K562 (cell line): ENCODE measurements at regions not wholly inside any gene's neighbourhood (a gene's known extent, or its start where the extent isn't known, plus 50 kb on each side); places are given as distances from the start of the nearest gene placed in this dataset.

Experiments used
- ATAC-seq: fragments of 200-7000 bp; cut with Tn5 transposase; 3 replicates; pipeline ENCODE4 v1.9.1; 2020; ENCODE audit warnings: moderate library complexity
- BruUV-seq: library from RNA; stranded (reverse); fragments of 400-500 nt; replicated peaks from 2 replicates; lab custom pipeline; 2021; lab: Mats Ljungman, UMichigan
- CTCF ChIA-PET: fragments of 300-600 bp; formaldehyde crosslinking; extraction: SDS; loops from one replicate; lab custom pipeline; 2021; ENCODE audit warnings: low intra/inter-chr PET ratio; lab: Yijun Ruan, JAX
- POLR2A ChIA-PET: fragments of 300-600, 350-650 bp; sonication (Branson Sonifier 250); formaldehyde crosslinking; extraction: SDS; loops from one replicate; lab custom pipeline; 2021; ENCODE audit warnings: antibody characterized with exemption, inconsistent platforms; lab: Yijun Ruan, JAX
- DNase-seq, 4 experiments: peaks; one replicate each; pipeline versions ENCODE4 v3.0.0 to v3.0.0-alpha.2; 2011 to 2018; ENCODE audit warnings: low spot score in 3 of 4, mixed read lengths in 3 of 4; ENCODE audit errors: extremely low read depth in 1 of 4
- FAIRE-seq: peaks from 2 replicates; lab custom pipeline; 2011; peaks lifted over from hg19 to GRCh38; lab: Jason Lieb, UNC
- H2AFZ ChIP-seq: 2 replicates; pipeline ENCODE4 v1.6.0; 2011; ENCODE audit warnings: low read depth, low read length, control low read depth, inconsistent platforms
- H3K27ac ChIP-seq: fragments of 200-600 bp; 3 replicates; pipeline ENCODE4 v1.8.0; 2011; ENCODE audit warnings: low read depth, mild to moderate bottlenecking, control low read depth, inconsistent platforms, low read length, moderate library complexity, mixed read lengths; ENCODE audit errors: extremely low read depth
- H3K27me3 ChIP-seq, 2 experiments: fragments of 300-600 bp in 1 of 2; 2 replicates in 1 of 2; 3 replicates in 1 of 2; pipeline versions ENCODE4 v1.6.0 to v1.8.0; 2011; ENCODE audit warnings: inconsistent platforms in 2 of 2, low read length in 2 of 2, mild to moderate bottlenecking in 1 of 2, mixed read lengths in 1 of 2, moderate library complexity in 1 of 2; ENCODE audit not compliant: control insufficient read depth in 2 of 2, insufficient read depth in 2 of 2
- H3K36me3 ChIP-seq: fragments of 300-600 bp; 3 replicates; pipeline ENCODE4 v1.8.0; 2011; ENCODE audit warnings: mild to moderate bottlenecking, low read length, inconsistent platforms; ENCODE audit not compliant: control insufficient read depth, insufficient read depth
- H3K4me1 ChIP-seq, 2 experiments: fragments of 200-600 bp in 1 of 2; replicated peaks in 1 of 2; 2 replicates in 1 of 2; 3 replicates in 1 of 2; pipeline versions ENCODE4 v1.5.1 to v1.8.0; 2011; ENCODE audit warnings: inconsistent platforms in 2 of 2, low read length in 2 of 2, mild to moderate bottlenecking in 1 of 2, mixed read lengths in 1 of 2, moderate library complexity in 1 of 2; ENCODE audit not compliant: control insufficient read depth in 2 of 2, insufficient read depth in 2 of 2
- H3K4me2 ChIP-seq: 2 replicates; pipeline ENCODE4 v1.6.1; 2011; ENCODE audit warnings: low read length, control low read depth, inconsistent platforms, mixed read lengths; ENCODE audit not compliant: insufficient read depth
- H3K4me3 ChIP-seq: fragments of 200-600 bp; sonication (generic), shearing (Covaris generic); 2 replicates; pipeline ENCODE4 v1.5.1; 2016; ENCODE audit warnings: control low read depth, inconsistent platforms
- H3K79me2 ChIP-seq: fragments of 200-600 bp; 3 replicates; pipeline ENCODE4 v1.8.0; 2011; ENCODE audit warnings: low read length, inconsistent platforms; ENCODE audit not compliant: control insufficient read depth, insufficient read depth
- H3K9ac ChIP-seq, 2 experiments: 2 replicates each; pipeline versions ENCODE4 v1.6.0 to v1.6.1; 2011; ENCODE audit warnings: low read depth in 2 of 2, low read length in 2 of 2, control low read depth in 1 of 2, inconsistent platforms in 1 of 2, mild to moderate bottlenecking in 1 of 2, mixed read lengths in 1 of 2; ENCODE audit not compliant: insufficient read depth in 1 of 2
- H3K9me1 ChIP-seq: one replicate; pipeline ENCODE4 v1.6.0; 2011; ENCODE audit warnings: inconsistent platforms, mild to moderate bottlenecking, low read length, moderate library complexity; ENCODE audit not compliant: control insufficient read depth, insufficient read depth
- H3K9me3 ChIP-seq: replicated peaks from 2 replicates; pipeline ENCODE4 v1.5.1; 2011; ENCODE audit warnings: low read depth, low read length, inconsistent platforms; ENCODE audit not compliant: control insufficient read depth, insufficient read depth
- H4K20me1 ChIP-seq: replicated peaks from 2 replicates; pipeline ENCODE4 v1.6.1; 2011; ENCODE audit warnings: low read length, inconsistent platforms, mixed read lengths; ENCODE audit not compliant: control insufficient read depth, insufficient read depth
- EP400 ChIP-seq: fragments of 450-650 bp; IDR thresholded peaks from 2 replicates; pipeline ENCODE4 v1.6.1; 2017; ENCODE audit warnings: antibody characterized with exemption, mild to moderate bottlenecking, moderate library complexity
- FOXA1 ChIP-seq: fragments of 450-650 bp; IDR thresholded peaks from 2 replicates; pipeline ENCODE4 v1.6.1; 2016; ENCODE audit warnings: mild to moderate bottlenecking, borderline replicate concordance
- HMG20B ChIP-seq: fragments of 250-450 bp; sonication (Bioruptor Pico); IDR thresholded peaks from 2 replicates; pipeline ENCODE4 v1.5.0; 2021; ENCODE audit warnings: mild to moderate bottlenecking
- MIER1 ChIP-seq: fragments of 450-650 bp; IDR thresholded peaks from 2 replicates; pipeline ENCODE4 v1.6.1; 2016; ENCODE audit warnings: antibody characterized with exemption, mild to moderate bottlenecking, low read depth
- POLR2A ChIP-seq: fragments of 450-650 bp; conservative IDR thresholded peaks from 2 replicates; pipeline ENCODE4 v1.6.1; 2016
- SREBF1 ChIP-seq: fragments of 150-350 bp; IDR thresholded peaks from 2 replicates; pipeline ENCODE4 v1.6.1; 2014; ENCODE audit warnings: antibody characterized with exemption, low read depth, low read length, borderline replicate concordance
- SREBF2 ChIP-seq: sonication (generic); formaldehyde crosslinking; IDR thresholded peaks from 2 replicates; pipeline ENCODE4 v1.4.0; 2020; ENCODE audit warnings: mild to moderate bottlenecking, missing genetic modification reagents
- SRSF9 ChIP-seq: fragments of 200-400 bp; formaldehyde crosslinking; IDR thresholded peaks from 2 replicates; pipeline ENCODE4 v1.6.1; 2017; ENCODE audit warnings: low read depth, low read length, borderline replicate concordance
- TBP ChIP-seq: optimal IDR thresholded peaks from 2 replicates; pipeline ENCODE3; 2011; ENCODE audit warnings: low read depth, low read length, improper control_type of control experiment
- TRIM24 ChIP-seq, 2 experiments: fragments of 450-650 bp; IDR thresholded peaks; 2 replicates each; pipeline ENCODE4 v1.6.1; 2016
- ZFP1 ChIP-seq: fragments of 450-650 bp; formaldehyde crosslinking; IDR thresholded peaks from 2 replicates; pipeline ENCODE4 v1.4.0; 2020; ENCODE audit warnings: mild to moderate bottlenecking, mixed read lengths
- ZNF197 ChIP-seq: fragments of 200-800 bp; sonication (Bioruptor generic); IDR thresholded peaks from 2 replicates; pipeline ENCODE4 v1.6.1; 2016; ENCODE audit warnings: low read depth, missing genetic modification characterization, missing compliant biosample characterization
- ZNF282 ChIP-seq: sonication (generic); formaldehyde crosslinking; IDR thresholded peaks from 2 replicates; pipeline ENCODE4 v1.8.1; 2023; ENCODE audit warnings: missing genetic modification reagents
- ZNF436 ChIP-seq: fragments of 250-450, 450-650 bp; sonication (Bioruptor Pico); formaldehyde crosslinking; IDR thresholded peaks from 2 replicates; pipeline ENCODE4 v1.7.0; 2020; ENCODE audit warnings: mild to moderate bottlenecking
- ZNF561 ChIP-seq: fragments of 450-650 bp; formaldehyde crosslinking; conservative IDR thresholded peaks from 2 replicates; pipeline ENCODE4 v1.4.0; 2020; ENCODE audit warnings: mild to moderate bottlenecking, moderate library complexity
- WGBS: fragments of 100-300 bp; shearing (Covaris generic); methylation state at CpG from one replicate; pipeline ENCODE4 v1.1.6; 2016; ENCODE audit warnings: low coverage, mixed read lengths; ENCODE audit not compliant: insufficient coverage; ENCODE audit errors: missing lambda C conversion rate; 5-methylcytosine and 5-hydroxymethylcytosine counted together
- in situ Hi-C: fragments of 300-500 bp; cut with MboI; formaldehyde crosslinking; loops from 4 replicates; pipeline ENCODE4 v1.15.0; 2018; ENCODE audit warnings: inconsistent platforms, mixed read lengths
- intact Hi-C: fragments of 100-400 bp; cut with micrococcal nuclease; formaldehyde crosslinking; loops from 2 replicates; pipeline ENCODE4 v1.14.2; 2022
- TF ChIP-seq, protein P1 (sequence below): fragments of 450-650 bp; formaldehyde crosslinking; IDR thresholded peaks from 2 replicates; pipeline ENCODE4 v1.4.0; 2020; ENCODE audit warnings: mild to moderate bottlenecking, moderate library complexity
- TF ChIP-seq, protein P2 (sequence below): sonication (generic); formaldehyde crosslinking; IDR thresholded peaks from 2 replicates; pipeline ENCODE4 v1.8.0; 2022; ENCODE audit warnings: mild to moderate bottlenecking, missing genetic modification reagents
- TF ChIP-seq, protein P3 (sequence below): sonication (generic); formaldehyde crosslinking; IDR thresholded peaks from 2 replicates; pipeline ENCODE4 v1.9.0; 2022; ENCODE audit warnings: mild to moderate bottlenecking, missing genetic modification reagents

DNA sequence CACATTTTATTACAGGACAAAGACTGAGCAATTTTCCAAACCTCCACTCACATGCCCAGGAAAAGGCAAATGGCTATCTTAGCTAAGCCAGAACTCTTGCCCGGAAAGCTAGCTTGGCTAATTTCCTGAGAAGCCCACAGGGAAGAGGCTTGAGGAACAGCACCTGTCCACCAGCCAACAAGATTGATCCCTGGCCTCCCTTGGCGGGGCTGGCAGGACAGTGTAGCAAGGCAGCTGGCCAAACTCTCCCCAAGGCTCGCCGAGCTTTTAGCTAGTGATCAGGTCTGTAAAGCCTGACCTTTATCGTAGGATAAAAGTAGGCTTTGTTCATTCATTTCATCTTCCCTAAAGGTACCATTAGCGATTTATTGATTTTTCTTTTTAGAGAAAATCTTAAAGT lies 101.4 kb downstream of the UQCRFS1 start:
- DNase-seq (no peak), ATAC-seq (no peak), FAIRE-seq (no peak)
- WGBS = 0% methylated on average over 6 of the region's 6 CpGs
- Histone ChIP-seq H3K4me1 (no peaks in the 10 kb centered on the region), H3K79me2 (no peaks in the 10 kb centered on the region), H3K9ac (no peak overlapping the region), H3K4me2 (no peak overlapping the region), H3K27ac (no peak overlapping the region), H3K36me3 (no peaks in the 10 kb centered on the region), H2AFZ (no peak overlapping the region), H3K9me1 (no peaks in the 10 kb centered on the region), H3K27me3 (peaks cover 0 to 6% of the 10 kb centered on the region in 2 experiments; a peak in 1 of 5 replicates), H3K9me3 (no peaks in the 10 kb centered on the region), H4K20me1 (no peaks in the 10 kb centered on the region; the same call in 1 of the 2 replicates), H3K4me3 (no peak overlapping the region)
- TF ChIP-seq MIER1 (no peak), TBP (no peak), HMG20B (CRISPR knock-in tag) (no peak), ZNF436 (CRISPR knock-in tag) (no peak), ZNF282 (CRISPR knock-in tag) (no peak), EP400 (no peak), TRIM24 (IDR thresholded peaks at IDR 0.05) (no peak), SRSF9 (no peak), POLR2A (no peak), ZFP1 (CRISPR knock-in tag) (no peak), FOXA1 (no peak), ZNF561 (CRISPR knock-in tag) (no peak), SREBF1 (no peak), SREBF2 (CRISPR knock-in tag) (no peak), ZNF197 (CRISPR knock-in tag) (no peak)
- TF ChIP-seq, protein P1, sequence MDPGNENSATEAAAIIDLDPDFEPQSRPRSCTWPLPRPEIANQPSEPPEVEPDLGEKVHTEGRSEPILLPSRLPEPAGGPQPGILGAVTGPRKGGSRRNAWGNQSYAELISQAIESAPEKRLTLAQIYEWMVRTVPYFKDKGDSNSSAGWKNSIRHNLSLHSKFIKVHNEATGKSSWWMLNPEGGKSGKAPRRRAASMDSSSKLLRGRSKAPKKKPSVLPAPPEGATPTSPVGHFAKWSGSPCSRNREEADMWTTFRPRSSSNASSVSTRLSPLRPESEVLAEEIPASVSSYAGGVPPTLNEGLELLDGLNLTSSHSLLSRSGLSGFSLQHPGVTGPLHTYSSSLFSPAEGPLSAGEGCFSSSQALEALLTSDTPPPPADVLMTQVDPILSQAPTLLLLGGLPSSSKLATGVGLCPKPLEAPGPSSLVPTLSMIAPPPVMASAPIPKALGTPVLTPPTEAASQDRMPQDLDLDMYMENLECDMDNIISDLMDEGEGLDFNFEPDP (CRISPR knock-in tag) = no peak
- TF ChIP-seq, protein P2, sequence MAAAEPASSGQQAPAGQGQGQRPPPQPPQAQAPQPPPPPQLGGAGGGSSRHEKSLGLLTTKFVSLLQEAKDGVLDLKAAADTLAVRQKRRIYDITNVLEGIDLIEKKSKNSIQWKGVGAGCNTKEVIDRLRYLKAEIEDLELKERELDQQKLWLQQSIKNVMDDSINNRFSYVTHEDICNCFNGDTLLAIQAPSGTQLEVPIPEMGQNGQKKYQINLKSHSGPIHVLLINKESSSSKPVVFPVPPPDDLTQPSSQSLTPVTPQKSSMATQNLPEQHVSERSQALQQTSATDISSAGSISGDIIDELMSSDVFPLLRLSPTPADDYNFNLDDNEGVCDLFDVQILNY (CRISPR knock-in tag) = no peak
- TF ChIP-seq, protein P3, sequence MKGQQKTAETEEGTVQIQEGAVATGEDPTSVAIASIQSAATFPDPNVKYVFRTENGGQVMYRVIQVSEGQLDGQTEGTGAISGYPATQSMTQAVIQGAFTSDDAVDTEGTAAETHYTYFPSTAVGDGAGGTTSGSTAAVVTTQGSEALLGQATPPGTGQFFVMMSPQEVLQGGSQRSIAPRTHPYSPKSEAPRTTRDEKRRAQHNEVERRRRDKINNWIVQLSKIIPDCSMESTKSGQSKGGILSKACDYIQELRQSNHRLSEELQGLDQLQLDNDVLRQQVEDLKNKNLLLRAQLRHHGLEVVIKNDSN (CRISPR knock-in tag) = no peak
- CTCF ChIA-PET = no interaction called here
- in situ Hi-C loops = no loop called here
- BruUV-seq = no TSS peak
- POLR2A ChIA-PET = no interaction called here
- intact Hi-C loops = no loop called here
